Stomach (tissue), 8 donors: ENCODE measurements at regions not wholly inside any gene's neighbourhood (a gene's known extent, or its start where the extent isn't known, plus 50 kb on each side); places are given as distances from the start of the nearest gene placed in this dataset.

Experiments used
- DNase-seq, 2 donors: peaks; one replicate each; pipeline versions ENCODE4 v3.0.0 to v3.0.0-alpha.2; 2013 to 2019
- H3K27ac ChIP-seq, 5 donors: fragments of 200-600 bp in 4 of 5; sonication (generic) in 4 of 5; one replicate each; pipeline ENCODE4 v1.5.1; 2013 to 2019; ENCODE audit warnings: mild to moderate bottlenecking in 1 of 5, moderate library complexity in 1 of 5
- H3K27me3 ChIP-seq, 3 donors: fragments of 200-600 bp; sonication (generic); one replicate each; pipeline ENCODE4 v1.5.1; 2017 to 2019; ENCODE audit warnings: mixed run types in 1 of 3
- H3K36me3 ChIP-seq, 4 donors: fragments of 200-600 bp; sonication (generic); 1 replicate in 3 of 4; 2 replicates in 1 of 4; pipeline ENCODE4 v1.5.1; 2016 to 2019
- H3K4me1 ChIP-seq, 4 donors: fragments of 200-600 bp; sonication (generic); one replicate each; pipeline ENCODE4 v1.5.1; 2016 to 2019
- H3K4me3 ChIP-seq, 4 donors: fragments of 200-600 bp; sonication (generic) in 3 of 4; one replicate each; pipeline ENCODE4 v1.5.1; 2016 to 2019; ENCODE audit warnings: mild to moderate bottlenecking in 1 of 4
- H3K9me3 ChIP-seq, 4 donors: fragments of 200-600 bp; sonication (generic); one replicate each; pipeline ENCODE4 v1.5.1; 2016 to 2019
- CTCF ChIP-seq, 7 experiments: fragments of 450-650 bp in 4 of 7; fragments of 200-600 bp in 3 of 7; sonication (generic) in 3 of 7; IDR thresholded peaks; one replicate each; pipeline ENCODE4 v1.5.1; 2016 to 2019; ENCODE audit warnings: antibody characterized with exemption in 7 of 7, control low read depth in 2 of 7, mild to moderate bottlenecking in 1 of 7
- EP300 ChIP-seq: sonication (generic); formaldehyde crosslinking; IDR thresholded peaks from one replicate; pipeline ENCODE4 v1.6.1; 2017; ENCODE audit warnings: antibody characterized with exemption
- POLR2A ChIP-seq, 4 donors: fragments of 450-650 bp; IDR thresholded peaks; one replicate each; pipeline ENCODE4 v1.6.1; 2016; ENCODE audit warnings: antibody characterized with exemption in 4 of 4, control low read depth in 2 of 4, mild to moderate bottlenecking in 1 of 4, moderate library complexity in 1 of 4
- POLR2AphosphoS5 ChIP-seq, 3 donors: sonication (generic); formaldehyde crosslinking; IDR thresholded peaks; one replicate each; pipeline ENCODE4 v1.6.1; 2016; ENCODE audit warnings: antibody characterized with exemption in 3 of 3
- WGBS, 5 donors: extraction: QIAGEN DNeasy Blood & Tissue Kit in 3 of 5; methylation state at CpG; one replicate each; pipeline versions ENCODE4 v1.1.5 to v1.1.7; 2013 to 2018; 5-methylcytosine and 5-hydroxymethylcytosine counted together
- intact Hi-C: fragments of 100-400 bp; cut with DNase I; formaldehyde crosslinking; loops from one replicate; pipeline ENCODE4 v1.15.1; 2023; ENCODE audit warnings: low total_unique reads
- donor health status: healthy with polysubstance abuse.
- donor health status: Bipolar disorder and iron deficiency.
- donor health status: healthy.

- 88 to 97% (median 95%) methylated on average over 14 of the region's 14 CpGs for WGBS, 5 donors
- Histone ChIP-seq H3K36me3 (no peaks in the 10 kb centered on the region), H3K4me3 (no peak overlapping the region), H3K27me3 (peaks cover 0 to 25% (median 0%) of the 10 kb centered on the region in 3 donors), H3K9me3 (no peaks in the 10 kb centered on the region), H3K4me1 (peaks cover 0 to 6% (median 3%) of the 10 kb centered on the region in 4 donors), H3K27ac (no peak overlapping the region)
- DNase-seq, result no peak
- intact Hi-C loops, result no loop called here
- no peak for TF ChIP-seq EP300
These were observed 148.3 kb upstream of the ALKAL2 start for GRCh38 chr2:436205-436604.

GRCh38 chr2:434625-435024 is 146.7 kb upstream of the ALKAL2 start:
- TF ChIP-seq POLR2AphosphoS5 (IDR thresholded peaks at IDR 0.05) (no peak), EP300 (no peak), POLR2A (IDR thresholded peaks at IDR 0.05) (no peak), CTCF (IDR thresholded peaks at IDR 0.05) (no peak)
- no peak overlapping the region for H3K27ac ChIP-seq
- peaks cover 0 to 9% (median 0%) of the 10 kb centered on the region in 3 donors for H3K27me3 ChIP-seq
- no peaks in the 10 kb centered on the region for H3K36me3 ChIP-seq
- no peak overlapping the region for H3K4me3 ChIP-seq
- no peak for DNase-seq
- intact Hi-C loops, result no loop called here
- H3K9me3 ChIP-seq, result no peaks in the 10 kb centered on the region
- peaks cover 0 to 6% (median 3%) of the 10 kb centered on the region in 4 donors for H3K4me1 ChIP-seq

DNA sequence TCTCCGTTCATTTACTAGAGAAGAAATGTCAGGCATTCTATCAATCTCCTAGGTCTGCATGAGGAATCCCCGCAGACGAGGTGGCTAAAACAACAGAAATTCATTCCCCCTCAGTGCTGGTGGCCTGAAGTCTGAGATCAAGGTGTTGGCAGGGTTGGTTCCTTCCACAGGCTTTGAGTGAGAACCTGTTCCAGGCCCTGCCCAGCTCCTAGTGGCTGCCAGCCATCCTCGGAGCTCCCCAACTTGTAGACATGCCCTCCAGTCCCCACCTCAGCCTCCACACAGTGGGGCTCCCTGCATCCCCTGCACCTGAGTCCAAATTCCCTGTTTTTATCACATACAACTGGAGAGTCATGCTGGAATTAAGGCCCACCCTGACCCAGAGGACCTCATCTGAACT is 145.3 kb upstream of the ALKAL2 start:
- Histone ChIP-seq H3K36me3 (no peaks in the 10 kb centered on the region), H3K9me3 (no peaks in the 10 kb centered on the region), H3K27me3 (peaks cover 0 to 4% (median 0%) of the 10 kb centered on the region in 3 donors), H3K4me1 (peaks cover 0 to 6% (median 3%) of the 10 kb centered on the region in 4 donors), H3K4me3 (no peak overlapping the region), H3K27ac (no peak overlapping the region)
- no peak for TF ChIP-seq POLR2AphosphoS5 (IDR thresholded peaks at IDR 0.05)
- no peak for TF ChIP-seq POLR2A (IDR thresholded peaks at IDR 0.05)
- no peak for TF ChIP-seq EP300
- no peak for TF ChIP-seq CTCF (IDR thresholded peaks at IDR 0.05)
- no peak for DNase-seq
- 79 to 89% (median 84%) methylated on average over 4 of the region's 4 CpGs for WGBS, 5 donors
- intact Hi-C loops, result no loop called here

GRCh38 chr2:430291-431040 is 142.6 kb upstream of the ALKAL2 start:
- TF ChIP-seq POLR2AphosphoS5 (IDR thresholded peaks at IDR 0.05) (no peak), CTCF (IDR thresholded peaks at IDR 0.05) (no peak), EP300 (no peak), POLR2A (IDR thresholded peaks at IDR 0.05) (no peak)
- Histone ChIP-seq H3K27ac (peak overlapping the region in 1 of 5 donors; percentile 15), H3K9me3 (no peaks in the 10 kb centered on the region), H3K36me3 (no peaks in the 10 kb centered on the region), H3K4me3 (no peak overlapping the region), H3K27me3 (no peaks in the 10 kb centered on the region), H3K4me1 (no peaks in the 10 kb centered on the region)
- intact Hi-C loops, result no loop called here
- WGBS, 5 donors, result 62 to 74% (median 70%) methylated on average over 20 of the region's 20 CpGs
- no peak for DNase-seq

GRCh38 chr2:429575-430254 is 141.8 kb upstream of the ALKAL2 start:
- TF ChIP-seq POLR2AphosphoS5 (IDR thresholded peaks at IDR 0.05) (no peak), CTCF (IDR thresholded peaks at IDR 0.05) (no peak), EP300 (no peak), POLR2A (IDR thresholded peaks at IDR 0.05) (no peak)
- no peaks in the 10 kb centered on the region for H3K9me3 ChIP-seq
- intact Hi-C loops, result no loop called here
- H3K27me3 ChIP-seq, result no peaks in the 10 kb centered on the region
- H3K27ac ChIP-seq, result no peak overlapping the region
- DNase-seq, result no peak
- no peaks in the 10 kb centered on the region for H3K4me1 ChIP-seq
- no peak overlapping the region for H3K4me3 ChIP-seq
- 67 to 80% (median 76%) methylated on average over 19 of the region's 19 CpGs for WGBS, 5 donors
- H3K36me3 ChIP-seq, result no peaks in the 10 kb centered on the region
